HepG2 (cell line): ENCODE measurements at regions not wholly inside any gene's neighbourhood (a gene's known extent, or its start where the extent isn't known, plus 50 kb on each side); places are given as distances from the start of the nearest gene placed in this dataset.

Source experiments
- CENPBD1 ChIP-seq: sonication (generic); formaldehyde crosslinking; IDR thresholded peaks from 2 replicates; pipeline ENCODE4 v1.8.0; 2022; ENCODE audit warnings: missing genetic modification reagents, low read depth, mild to moderate bottlenecking, borderline replicate concordance
- DPF2 ChIP-seq: sonication (generic); formaldehyde crosslinking; IDR thresholded peaks from 2 replicates; pipeline ENCODE4 v1.4.0; 2020; ENCODE audit warnings: mild to moderate bottlenecking, low read depth, missing genetic modification reagents, borderline replicate concordance
- GTF3A ChIP-seq: sonication (generic); formaldehyde crosslinking; conservative IDR thresholded peaks from 2 replicates; pipeline ENCODE4 v1.4.0; 2020; ENCODE audit warnings: mild to moderate bottlenecking, missing genetic modification reagents
- GZF1 ChIP-seq: sonication (generic); formaldehyde crosslinking; IDR thresholded peaks from 2 replicates; pipeline ENCODE4 v1.5.1; 2020; ENCODE audit warnings: mild to moderate bottlenecking, missing genetic modification reagents
- HMG20A ChIP-seq: IDR thresholded peaks from 2 replicates; pipeline ENCODE4 v1.6.1; 2016; ENCODE audit warnings: borderline replicate concordance
- MED13 ChIP-seq: sonication (generic); formaldehyde crosslinking; IDR thresholded peaks from 2 replicates; pipeline ENCODE4 v1.5.0; 2020; ENCODE audit warnings: missing genetic modification reagents
- NBN ChIP-seq: fragments of 450-650 bp; conservative IDR thresholded peaks from 2 replicates; pipeline ENCODE4 v1.6.1; 2017
- NFAT5 ChIP-seq: sonication (generic); formaldehyde crosslinking; IDR thresholded peaks from 2 replicates; pipeline ENCODE4 v1.4.0; 2020; ENCODE audit warnings: missing genetic modification reagents
- NFE2L1 ChIP-seq: sonication (generic); formaldehyde crosslinking; IDR thresholded peaks from 2 replicates; pipeline ENCODE4 v1.4.0; 2020; ENCODE audit warnings: missing genetic modification reagents, mild to moderate bottlenecking, borderline replicate concordance
- PRPF4 ChIP-seq: fragments of 200-400 bp; formaldehyde crosslinking; IDR thresholded peaks from 2 replicates; pipeline ENCODE4 v1.6.1; 2016; ENCODE audit warnings: low read length, low read depth; ENCODE audit not compliant: poor library complexity, severe bottlenecking
- SRY ChIP-seq: sonication (generic); formaldehyde crosslinking; IDR thresholded peaks from 2 replicates; pipeline ENCODE4 v1.8.0; 2022; ENCODE audit warnings: mild to moderate bottlenecking, missing genetic modification reagents
- TERF1 ChIP-seq: sonication (generic); formaldehyde crosslinking; IDR thresholded peaks from 2 replicates; pipeline ENCODE4 v1.8.0; 2022; ENCODE audit warnings: mild to moderate bottlenecking, missing genetic modification reagents, moderate library complexity
- TGIF2 ChIP-seq: IDR thresholded peaks from 2 replicates; pipeline ENCODE4 v1.6.1; 2016; ENCODE audit warnings: control low read depth, missing compliant biosample characterization
- ZFAT ChIP-seq: sonication (generic); formaldehyde crosslinking; conservative IDR thresholded peaks from 2 replicates; pipeline ENCODE4 v1.8.1; 2023; ENCODE audit warnings: missing genetic modification reagents, inconsistent platforms
- ZNF503 ChIP-seq: sonication (generic); formaldehyde crosslinking; IDR thresholded peaks from 2 replicates; pipeline ENCODE4 v1.4.0; 2020; ENCODE audit warnings: missing genetic modification reagents
- ZNF572 ChIP-seq: sonication (generic); formaldehyde crosslinking; IDR thresholded peaks from 2 replicates; pipeline ENCODE4 v1.5.1; 2020; ENCODE audit warnings: mild to moderate bottlenecking, missing genetic modification reagents
- ZNF577 ChIP-seq: sonication (generic); formaldehyde crosslinking; IDR thresholded peaks from 2 replicates; pipeline ENCODE4 v1.4.0; 2020; ENCODE audit warnings: mild to moderate bottlenecking, low read depth, missing genetic modification reagents, borderline replicate concordance
- ZNF720 ChIP-seq: sonication (generic); formaldehyde crosslinking; IDR thresholded peaks from 2 replicates; pipeline ENCODE4 v1.4.0; 2020; ENCODE audit warnings: missing genetic modification reagents
- ZNF777 ChIP-seq: sonication (generic); formaldehyde crosslinking; IDR thresholded peaks from 2 replicates; pipeline ENCODE4 v1.4.0; 2020; ENCODE audit warnings: missing genetic modification reagents

- TF ChIP-seq ZNF503 (peak; percentile 71; the same call in 1 of the 2 replicates), NFAT5 (CRISPR knock-in tag) (no peak), ZNF572 (CRISPR knock-in tag) (no peak), MED13 (CRISPR knock-in tag) (no peak), ZNF720 (CRISPR knock-in tag) (no peak), DPF2 (CRISPR knock-in tag) (peak; percentile 56; the same call in 1 of the 2 replicates), NFE2L1 (no peak), GZF1 (CRISPR knock-in tag) (no peak), GTF3A (CRISPR knock-in tag) (peak; percentile 70; the same call in 1 of the 2 replicates), PRPF4 (no peak), ZNF577 (no peak), ZNF777 (CRISPR knock-in tag) (no peak), TERF1 (no peak), HMG20A (CRISPR knock-in tag) (no peak), ZFAT (CRISPR knock-in tag) (no peak), CENPBD1 (CRISPR knock-in tag) (no peak), TGIF2 (CRISPR knock-in tag) (no peak), SRY (CRISPR knock-in tag) (0 out of 2 replicates have a peak, but pooled peaks have one; percentile 39), NBN (no peak)
These were observed 60.3 kb upstream of the IGFBP2 start (continued) for GRCh38 chr2:216572582-216573578.
